Heart left ventricle (tissue), 13 donors: ENCODE measurements at regions not wholly inside any gene's neighbourhood (a gene's known extent, or its start where the extent isn't known, plus 50 kb on each side); places are given as distances from the start of the nearest gene placed in this dataset.

ENCODE experiments used
- POLR2A ChIP-seq, 2 donors: fragments of 450-650 bp; IDR thresholded peaks; one replicate each; pipeline ENCODE4 v1.6.1; 2017; ENCODE audit warnings: antibody characterized with exemption in 2 of 2, mild to moderate bottlenecking in 2 of 2, moderate library complexity in 2 of 2
- TF ChIP-seq, protein P1 (sequence below), 12 donors: fragments of 200-600 bp; sonication (generic) in 4 of 12; IDR thresholded peaks; one replicate each; pipeline versions ENCODE4 v1.5.0 to v1.8.0; 2018 to 2022; ENCODE audit warnings: antibody characterized with exemption in 12 of 12, mild to moderate bottlenecking in 5 of 12
- donor health status: ischemic (EF 13 %, LVEDD 7.1; RV severe dilation, severe dysfunction).
- donor health status: DM: no; HTN: yes; CAD: no.
- donor health status: DM: no; HTN: no; CAD: no.
- donor health status: ischemic (EF 25% LVEDD 6.9; RV normal size, moderate dysfunction).
- donor health status: ischemic (EF 25% LVEDD 5.7; RV mildly dilated, moderate dysfunction).
- donor health status: ischemic (EF 35%, LVEDD 5.7; RV mildly dilated, moderate dysfunction).
- donor health status: nonischemic (EF 11% LVEDD 7.7; RV severe dilation, severe dysfunction).
- donor health status: DM: yes; HTN: yes; CAD: no.
- donor health status: PGD.
- donor health status: ischemic (EF 29% LVEDD 5.4; RV normal size, mild dysfunction).
- donor health status: nonischemic (EF 23%, LVEDD 6.1; RV moderate dilation, normal function).

DNA sequence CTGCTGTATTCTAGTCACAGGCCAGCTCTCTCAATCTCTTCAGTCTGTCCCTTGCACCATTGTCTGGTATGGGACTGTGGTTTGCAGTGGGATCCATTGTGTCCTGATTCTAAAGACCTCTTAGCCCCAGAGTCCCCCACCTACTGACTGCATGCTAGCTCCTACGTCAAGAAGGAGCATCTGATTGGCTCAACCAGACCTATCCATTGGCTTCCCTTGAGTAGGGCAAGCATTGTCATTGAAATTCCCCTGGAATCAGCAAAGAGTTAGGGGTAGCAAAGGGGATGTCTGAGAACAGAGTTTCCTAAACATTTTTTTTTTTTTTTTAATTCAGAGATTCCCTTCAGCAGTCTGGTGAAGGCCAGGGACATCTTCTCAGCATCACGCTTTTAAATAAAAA is 175.3 kb upstream of the MPHOSPH6 start:
- TF ChIP-seq, protein P1, sequence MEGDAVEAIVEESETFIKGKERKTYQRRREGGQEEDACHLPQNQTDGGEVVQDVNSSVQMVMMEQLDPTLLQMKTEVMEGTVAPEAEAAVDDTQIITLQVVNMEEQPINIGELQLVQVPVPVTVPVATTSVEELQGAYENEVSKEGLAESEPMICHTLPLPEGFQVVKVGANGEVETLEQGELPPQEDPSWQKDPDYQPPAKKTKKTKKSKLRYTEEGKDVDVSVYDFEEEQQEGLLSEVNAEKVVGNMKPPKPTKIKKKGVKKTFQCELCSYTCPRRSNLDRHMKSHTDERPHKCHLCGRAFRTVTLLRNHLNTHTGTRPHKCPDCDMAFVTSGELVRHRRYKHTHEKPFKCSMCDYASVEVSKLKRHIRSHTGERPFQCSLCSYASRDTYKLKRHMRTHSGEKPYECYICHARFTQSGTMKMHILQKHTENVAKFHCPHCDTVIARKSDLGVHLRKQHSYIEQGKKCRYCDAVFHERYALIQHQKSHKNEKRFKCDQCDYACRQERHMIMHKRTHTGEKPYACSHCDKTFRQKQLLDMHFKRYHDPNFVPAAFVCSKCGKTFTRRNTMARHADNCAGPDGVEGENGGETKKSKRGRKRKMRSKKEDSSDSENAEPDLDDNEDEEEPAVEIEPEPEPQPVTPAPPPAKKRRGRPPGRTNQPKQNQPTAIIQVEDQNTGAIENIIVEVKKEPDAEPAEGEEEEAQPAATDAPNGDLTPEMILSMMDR (IDR thresholded peaks at IDR 0.05), result no peak
- TF ChIP-seq POLR2A (IDR thresholded peaks at IDR 0.05), result no peak
